Activated effector memory CD4-positive, alpha-beta T cell treated with anti-CD3 and anti-CD28 coated beads, Interleukin-2, amount 50 U/mL, for 16 hours (primary cell): ENCODE measurements at regions not wholly inside any gene's neighbourhood (a gene's known extent, or its start where the extent isn't known, plus 50 kb on each side); places are given as distances from the start of the nearest gene placed in this dataset.

Experiments used
- DNase-seq: peaks from one replicate; pipeline ENCODE4 v3.0.0-alpha.2; 2020

- no peak for DNase-seq
These were observed 1065.7 kb upstream of the MANEA start for GRCh38 chr6:94511502-94512088.

GRCh38 chr6:94510877-94511276 is 1066.5 kb upstream of the MANEA start:
- DNase-seq, result peak; percentile 58

GRCh38 chr6:94501516-94501915 is 1075.8 kb upstream of the MANEA start:
- no peak for DNase-seq

- DNase-seq, result no peak
These were observed 1078.7 kb upstream of the EPHA7 start for GRCh38 chr6:94498099-94498498.

GRCh38 chr6:94494500-94494899 is 1075.1 kb upstream of the EPHA7 start:
- no peak for DNase-seq

- DNase-seq, result no peak
These were observed 1068.0 kb upstream of the EPHA7 start for GRCh38 chr6:94487371-94487770.

- DNase-seq, result no peak
These were observed 1059.0 kb upstream of the EPHA7 start for GRCh38 chr6:94478133-94479005.

GRCh38 chr6:94468830-94469229 is 1049.5 kb upstream of the EPHA7 start:
- no peak for DNase-seq

- no peak for DNase-seq
These were observed 1044.7 kb upstream of the EPHA7 start for GRCh38 chr6:94464018-94464510.

- no peak for DNase-seq
These were observed 1043.9 kb upstream of the EPHA7 start for GRCh38 chr6:94463306-94463705.

- no peak for DNase-seq
These were observed 1042.9 kb upstream of the EPHA7 start for GRCh38 chr6:94462231-94462630.

- no peak for DNase-seq
These were observed 1036.9 kb upstream of the EPHA7 start for GRCh38 chr6:94456266-94456665.

- DNase-seq, result no peak
These were observed 1034.9 kb upstream of the EPHA7 start for GRCh38 chr6:94454231-94454630.

- no peak for DNase-seq
These were observed 1026.8 kb upstream of the EPHA7 start for GRCh38 chr6:94446120-94446519.

- DNase-seq, result no peak
These were observed 1024.3 kb upstream of the EPHA7 start for GRCh38 chr6:94443701-94444100.

GRCh38 chr6:94424692-94425091 is 1005.3 kb upstream of the EPHA7 start:
- no peak for DNase-seq

GRCh38 chr6:94417363-94417762 is 998.0 kb upstream of the EPHA7 start:
- no peak for DNase-seq

GRCh38 chr6:94414041-94414440 is 994.7 kb upstream of the EPHA7 start:
- no peak for DNase-seq

- no peak for DNase-seq
These were observed 982.0 kb upstream of the EPHA7 start for GRCh38 chr6:94401311-94401710.

GRCh38 chr6:94394822-94395221 is 975.5 kb upstream of the EPHA7 start:
- no peak for DNase-seq

GRCh38 chr6:94389218-94389617 is 969.9 kb upstream of the EPHA7 start:
- no peak for DNase-seq

GRCh38 chr6:94377835-94378234 is 958.5 kb upstream of the EPHA7 start:
- no peak for DNase-seq

- no peak for DNase-seq
These were observed 957.5 kb upstream of the EPHA7 start for GRCh38 chr6:94376876-94377275.

GRCh38 chr6:94372229-94372628 is 952.9 kb upstream of the EPHA7 start:
- no peak for DNase-seq
